SU-DHL-6 (cell line): ENCODE measurements at regions not wholly inside any gene's neighbourhood (a gene's known extent, or its start where the extent isn't known, plus 50 kb on each side); places are given as distances from the start of the nearest gene placed in this dataset.

ENCODE experiments used
- CTCF ChIP-seq: fragments of 200-600 bp; sonication (generic); IDR thresholded peaks from one replicate; pipeline ENCODE4 v1.5.1; 2017; ENCODE audit warnings: antibody characterized with exemption, mild to moderate bottlenecking, low read length, moderate library complexity; ENCODE audit not compliant: insufficient read depth, poor library complexity, severe bottlenecking
- EZH2phosphoT487 ChIP-seq: fragments of 200-600 bp; sonication (generic), shearing (Covaris generic); conservative IDR thresholded peaks from 2 replicates; pipeline ENCODE4 v1.6.1; 2018; ENCODE audit warnings: mild to moderate bottlenecking, antibody characterized with exemption, low read length, moderate library complexity, mixed read lengths

- TF ChIP-seq CTCF (no peak), EZH2phosphoT487 (no peak)
Observed at GRCh38 chr10:44034946-44035345, 350.0 kb downstream of the CXCL12 start.
